A673 (cell line): ENCODE measurements at regions not wholly inside any gene's neighbourhood (a gene's known extent, or its start where the extent isn't known, plus 50 kb on each side); places are given as distances from the start of the nearest gene placed in this dataset.

ENCODE experiments used
- BruUV-seq: library from RNA; stranded (reverse); fragments of 400-500 nt; replicated peaks from 2 replicates; lab custom pipeline; 2021; lab: Mats Ljungman, UMichigan
- CTCF ChIA-PET: fragments of 300-600 bp; sonication (Branson Sonifier 250); formaldehyde crosslinking; loops from one replicate; lab custom pipeline; 2022; ENCODE audit warnings: antibody characterized with exemption; lab: Charles Lee
- POLR2A ChIA-PET: fragments of 300-600 bp; sonication (Branson Sonifier 250); formaldehyde crosslinking; loops from one replicate; lab custom pipeline; 2022; ENCODE audit warnings: antibody characterized with exemption; ENCODE audit not compliant: low non-redundant PET; lab: Charles Lee
- DNase-seq: peaks from one replicate; pipeline ENCODE4 v3.0.0-alpha.2; 2015; ENCODE audit warnings: low spot score
- H3K27ac ChIP-seq: fragments of 200-600 bp; sonication (generic); 2 replicates; pipeline ENCODE4 v1.5.1; 2016; ENCODE audit warnings: mixed run types, low read depth, mild to moderate bottlenecking, mixed read lengths, antibody characterized with exemption, low read length; ENCODE audit not compliant: poor library complexity, severe bottlenecking
- H3K27me3 ChIP-seq: fragments of 200-600 bp; sonication (generic); replicated peaks from 2 replicates; pipeline ENCODE4 v1.6.1; 2017; ENCODE audit warnings: mixed run types, low read depth, mild to moderate bottlenecking, mixed read lengths, antibody characterized with exemption, low read length; ENCODE audit not compliant: insufficient read depth, poor library complexity
- H3K36me3 ChIP-seq: fragments of 200-600 bp; sonication (generic); 2 replicates; pipeline ENCODE4 v1.6.1; 2016; ENCODE audit warnings: mixed run types, mild to moderate bottlenecking, mixed read lengths, antibody characterized with exemption, low read length; ENCODE audit not compliant: insufficient read depth, poor library complexity, severe bottlenecking
- H3K4me1 ChIP-seq: fragments of 200-600 bp; sonication (generic); 2 replicates; pipeline ENCODE4 v1.6.1; 2017; ENCODE audit warnings: mixed run types, mild to moderate bottlenecking, mixed read lengths, antibody characterized with exemption, low read length; ENCODE audit not compliant: insufficient read depth, poor library complexity, severe bottlenecking
- H3K4me3 ChIP-seq: fragments of 200-600 bp; sonication (generic); 2 replicates; pipeline ENCODE4 v1.5.1; 2016; ENCODE audit warnings: low read depth, mixed run types, mild to moderate bottlenecking, mixed read lengths, low read length; ENCODE audit not compliant: poor library complexity, severe bottlenecking
- H3K9me3 ChIP-seq: fragments of 200-600 bp; sonication (generic); 2 replicates; pipeline ENCODE4 v1.6.1; 2016; ENCODE audit warnings: mixed run types, low read depth, mild to moderate bottlenecking, mixed read lengths, antibody characterized with exemption, low read length; ENCODE audit not compliant: poor library complexity, severe bottlenecking
- CTCF ChIP-seq: fragments of 300-800, 200-600 bp; sonication (generic); conservative IDR thresholded peaks from 2 replicates; pipeline ENCODE4 v1.5.1; 2017; ENCODE audit warnings: low read depth, mild to moderate bottlenecking, antibody characterized with exemption, low read length, moderate library complexity, mixed read lengths
- EZH2 ChIP-seq: fragments of 200-600 bp; sonication (generic); IDR thresholded peaks from 2 replicates; pipeline ENCODE4 v1.6.1; 2017; ENCODE audit warnings: borderline replicate concordance, low read depth, mild to moderate bottlenecking, mixed read lengths, antibody characterized with exemption, low read length; ENCODE audit not compliant: poor library complexity, severe bottlenecking
- intact Hi-C: fragments of 100-400 bp; cut with micrococcal nuclease; formaldehyde crosslinking; loops from one replicate; pipeline ENCODE4 v1.10.0; 2022; ENCODE audit not compliant: unreplicated experiment

- CTCF ChIA-PET: no interaction called here
- POLR2A ChIA-PET: no interaction called here
- no peak overlapping the region for H3K4me3 ChIP-seq
- no TSS peak for BruUV-seq
- no peaks in the 10 kb centered on the region for H3K27me3 ChIP-seq
- no peaks in the 10 kb centered on the region for H3K36me3 ChIP-seq
- intact Hi-C loops: no loop called here
- H3K4me1 ChIP-seq: no peaks in the 10 kb centered on the region
- DNase-seq: no peak
- no peak overlapping the region for H3K27ac ChIP-seq
- no peak for TF ChIP-seq CTCF
- no peak for TF ChIP-seq EZH2
- H3K9me3 ChIP-seq: no peaks in the 10 kb centered on the region
Observed at GRCh38 chr2:185299867-185300266, 438.7 kb upstream of the FSIP2 start.

DNA sequence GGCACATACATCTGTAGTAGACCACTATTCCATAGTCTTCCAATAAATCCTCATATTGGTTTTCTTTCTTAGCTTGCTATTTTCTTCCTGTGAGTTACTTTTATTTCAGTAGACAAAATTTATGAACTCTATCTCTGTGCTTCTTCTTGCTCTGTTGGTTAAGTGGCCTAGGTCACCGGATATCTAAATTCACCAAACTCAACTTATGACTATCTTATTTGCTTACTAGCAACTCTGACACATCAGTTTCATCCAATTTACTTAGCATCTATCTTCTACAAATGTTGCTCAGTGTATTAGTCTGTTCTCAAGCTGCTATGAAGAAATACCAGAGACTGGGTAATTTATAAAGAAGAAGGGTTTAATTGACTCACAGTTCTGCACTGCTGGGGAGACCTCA is 432.5 kb upstream of the FSIP2 start:
- no peak for DNase-seq
- no peak overlapping the region for H3K4me3 ChIP-seq
- H3K27me3 ChIP-seq: no peaks in the 10 kb centered on the region
- ChIA-PET POLR2A (no interaction called here), CTCF (no interaction called here)
- no peaks in the 10 kb centered on the region for H3K4me1 ChIP-seq
- H3K36me3 ChIP-seq: no peaks in the 10 kb centered on the region
- no peaks in the 10 kb centered on the region for H3K9me3 ChIP-seq
- BruUV-seq: no TSS peak
- intact Hi-C loops: no loop called here
- no peak overlapping the region for H3K27ac ChIP-seq
- TF ChIP-seq CTCF (no peak), EZH2 (no peak)

DNA sequence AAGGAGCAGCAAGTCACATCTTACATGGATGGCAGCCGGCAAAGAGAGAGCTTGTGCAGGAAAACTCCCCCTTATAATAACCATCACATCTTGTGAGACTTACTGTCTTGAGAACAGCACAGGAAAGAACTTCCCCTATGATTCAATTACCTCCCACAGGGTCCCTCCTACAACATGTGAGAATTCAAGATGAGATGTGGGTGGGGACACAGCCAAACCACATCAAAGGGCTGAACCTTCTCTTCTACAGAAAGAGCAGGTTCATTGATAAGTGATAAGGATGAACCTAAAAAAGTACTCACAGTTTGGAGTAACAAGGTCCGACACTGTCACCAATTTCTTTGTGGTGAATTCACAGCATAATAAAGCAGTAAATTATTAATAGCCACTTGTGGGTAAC is 422.2 kb upstream of the FSIP2 start:
- TF ChIP-seq CTCF: no peak
- TF ChIP-seq EZH2: no peak
- intact Hi-C loops: no loop called here
- Histone ChIP-seq H3K27me3 (no peaks in the 10 kb centered on the region), H3K9me3 (no peaks in the 10 kb centered on the region), H3K4me3 (no peak overlapping the region), H3K27ac (no peak overlapping the region), H3K36me3 (no peaks in the 10 kb centered on the region), H3K4me1 (no peaks in the 10 kb centered on the region)
- BruUV-seq: no TSS peak
- POLR2A ChIA-PET: no interaction called here
- CTCF ChIA-PET: no interaction called here
- DNase-seq: no peak
